K562 (cell line): ENCODE measurements at regions not wholly inside any gene's neighbourhood (a gene's known extent, or its start where the extent isn't known, plus 50 kb on each side); places are given as distances from the start of the nearest gene placed in this dataset.
"Not testable (repeated sequence)": the region's sequence is repeated elsewhere in the genome, so short reads cannot be mapped to it uniquely, and the experiment has no call there.

Source experiments
- AFF4 ChIP-seq: sonication (generic); formaldehyde crosslinking; IDR thresholded peaks from 2 replicates; pipeline ENCODE4 v1.8.0; 2023; ENCODE audit warnings: mild to moderate bottlenecking, missing genetic modification reagents
- ATF1 ChIP-seq, 2 experiments: fragments of 450-650 bp in 1 of 2; IDR thresholded peaks; 2 replicates each; pipeline ENCODE4 v1.6.1; 2016; ENCODE audit warnings: missing compliant biosample characterization in 1 of 2, missing genetic modification characterization in 1 of 2
- CHD2 ChIP-seq: IDR thresholded peaks from 2 replicates; pipeline ENCODE4 v1.6.1; 2011; ENCODE audit warnings: low read depth, low read length
- HMG20B ChIP-seq: fragments of 250-450 bp; sonication (Bioruptor Pico); IDR thresholded peaks from 2 replicates; pipeline ENCODE4 v1.5.0; 2021; ENCODE audit warnings: mild to moderate bottlenecking
- NCOA2 ChIP-seq, 2 experiments: fragments of 450-650 bp; IDR thresholded peaks; 2 replicates each; pipeline ENCODE4 v1.6.1; 2018; ENCODE audit warnings: mild to moderate bottlenecking in 2 of 2, moderate library complexity in 1 of 2; ENCODE audit not compliant: partially characterized antibody in 2 of 2
- NR2C2 ChIP-seq, 2 experiments: fragments of 200-800 bp in 1 of 2; sonication (Bioruptor generic) in 1 of 2; sonication (generic) in 1 of 2; formaldehyde crosslinking in 1 of 2; IDR thresholded peaks; 2 replicates each; pipeline versions ENCODE4 v1.6.1 to v1.8.0; 2016 to 2022; ENCODE audit warnings: mild to moderate bottlenecking in 1 of 2, missing compliant biosample characterization in 1 of 2, missing genetic modification characterization in 1 of 2, missing genetic modification reagents in 1 of 2
- RNF2 ChIP-seq: sonication (generic); IDR thresholded peaks from 2 replicates; pipeline ENCODE4 v1.6.1; 2016
- SMARCA4 ChIP-seq: fragments of 450-650 bp; IDR thresholded peaks from 2 replicates; pipeline ENCODE4 v1.6.1; 2016
- TFAP4 ChIP-seq: sonication (generic); formaldehyde crosslinking; IDR thresholded peaks from 2 replicates; pipeline ENCODE4 v1.8.0; 2022; ENCODE audit warnings: missing genetic modification reagents, mild to moderate bottlenecking, moderate library complexity, borderline replicate concordance
- ZBTB26 ChIP-seq: fragments of 450-650 bp; formaldehyde crosslinking; IDR thresholded peaks from 2 replicates; pipeline ENCODE4 v1.4.0; 2022; ENCODE audit warnings: missing genetic modification characterization
- ZNF146 ChIP-seq: IDR thresholded peaks from one replicate; pipeline ENCODE4 v1.6.1; 2018; ENCODE audit warnings: missing compliant biosample characterization; ENCODE audit not compliant: unreplicated experiment

GRCh38 chr20:11513241-11513745 lies 404.4 kb upstream of the BTBD3 start:
- TF ChIP-seq NCOA2 (IDR thresholded peaks at IDR 0.05; ENCODE audit: partially characterized antibody in 2 of 2); AFF4 (CRISPR knock-in tag); NR2C2 (CRISPR knock-in tag; IDR thresholded peaks at IDR 0.05); NR2C2 (tag; IDR thresholded peaks at IDR 0.05); CHD2; ZNF146 (CRISPR knock-in tag); SMARCA4; RNF2; TFAP4 (CRISPR knock-in tag); ATF1 (CRISPR knock-in tag; IDR thresholded peaks at IDR 0.05); ATF1 (tag; IDR thresholded peaks at IDR 0.05); ZBTB26 (CRISPR knock-in tag); HMG20B: not testable (repeated sequence)
